ENCODE measurements at regions not wholly inside any gene's neighbourhood (a gene's known extent, or its start where the extent isn't known, plus 50 kb on each side); places are given as distances from the start of the nearest gene placed in this dataset.

DNA sequence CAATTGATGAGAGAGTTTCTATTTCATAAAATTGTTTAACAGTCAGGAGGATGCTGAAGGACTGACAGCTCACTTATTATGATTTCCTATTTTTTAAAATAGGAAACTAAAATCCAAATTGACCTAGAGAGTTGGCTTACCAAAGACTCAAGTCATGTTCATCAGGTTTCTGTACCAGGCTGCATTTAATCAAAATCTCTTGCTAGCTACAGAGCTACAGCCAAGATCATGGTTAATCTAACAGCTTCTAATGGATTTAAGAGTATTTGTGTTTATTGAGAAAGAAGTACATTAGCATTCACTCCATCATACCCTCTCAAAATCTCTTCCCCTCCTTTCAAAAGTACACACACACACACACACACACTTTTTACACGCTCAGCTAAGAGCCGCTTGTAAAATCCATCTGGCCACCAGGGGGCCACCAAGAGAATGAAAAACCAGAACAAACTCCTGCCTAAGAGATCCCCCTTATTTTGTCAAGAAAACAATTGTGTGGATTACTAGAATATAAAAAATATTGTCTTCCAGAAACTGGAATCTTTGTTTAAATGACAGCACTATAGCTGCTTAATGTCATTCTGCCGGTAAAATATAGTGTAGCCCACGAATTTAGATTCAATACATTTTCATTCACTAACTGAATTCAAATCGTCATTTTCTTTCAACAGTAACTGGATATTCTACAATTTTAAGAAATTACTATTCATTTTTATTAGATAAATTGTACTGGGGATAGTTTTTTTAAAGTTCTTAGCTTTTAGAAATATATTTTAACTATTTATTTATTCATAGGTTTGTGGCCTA is 334.0 kb downstream of the BTG1 start:
- Histone ChIP-seq H3K27me3 (ENCODE audit: control insufficient read depth, insufficient read depth, low read length) (no peaks in the 10 kb centered on the region), H3K4me3 (ENCODE audit: low read depth, low read length) (no peak overlapping the region), H3K36me3 (ENCODE audit: control insufficient read depth, insufficient read depth, low read length) (no peaks in the 10 kb centered on the region)
- TF ChIP-seq, protein P1, sequence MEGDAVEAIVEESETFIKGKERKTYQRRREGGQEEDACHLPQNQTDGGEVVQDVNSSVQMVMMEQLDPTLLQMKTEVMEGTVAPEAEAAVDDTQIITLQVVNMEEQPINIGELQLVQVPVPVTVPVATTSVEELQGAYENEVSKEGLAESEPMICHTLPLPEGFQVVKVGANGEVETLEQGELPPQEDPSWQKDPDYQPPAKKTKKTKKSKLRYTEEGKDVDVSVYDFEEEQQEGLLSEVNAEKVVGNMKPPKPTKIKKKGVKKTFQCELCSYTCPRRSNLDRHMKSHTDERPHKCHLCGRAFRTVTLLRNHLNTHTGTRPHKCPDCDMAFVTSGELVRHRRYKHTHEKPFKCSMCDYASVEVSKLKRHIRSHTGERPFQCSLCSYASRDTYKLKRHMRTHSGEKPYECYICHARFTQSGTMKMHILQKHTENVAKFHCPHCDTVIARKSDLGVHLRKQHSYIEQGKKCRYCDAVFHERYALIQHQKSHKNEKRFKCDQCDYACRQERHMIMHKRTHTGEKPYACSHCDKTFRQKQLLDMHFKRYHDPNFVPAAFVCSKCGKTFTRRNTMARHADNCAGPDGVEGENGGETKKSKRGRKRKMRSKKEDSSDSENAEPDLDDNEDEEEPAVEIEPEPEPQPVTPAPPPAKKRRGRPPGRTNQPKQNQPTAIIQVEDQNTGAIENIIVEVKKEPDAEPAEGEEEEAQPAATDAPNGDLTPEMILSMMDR (IDR thresholded peaks at IDR 0.05; ENCODE audit: insufficient read depth, low read length, severe bottlenecking): peak; percentile 67
- DNase-seq (ENCODE audit: low read depth) (peak; percentile 49), FAIRE-seq (no peak)

DNA sequence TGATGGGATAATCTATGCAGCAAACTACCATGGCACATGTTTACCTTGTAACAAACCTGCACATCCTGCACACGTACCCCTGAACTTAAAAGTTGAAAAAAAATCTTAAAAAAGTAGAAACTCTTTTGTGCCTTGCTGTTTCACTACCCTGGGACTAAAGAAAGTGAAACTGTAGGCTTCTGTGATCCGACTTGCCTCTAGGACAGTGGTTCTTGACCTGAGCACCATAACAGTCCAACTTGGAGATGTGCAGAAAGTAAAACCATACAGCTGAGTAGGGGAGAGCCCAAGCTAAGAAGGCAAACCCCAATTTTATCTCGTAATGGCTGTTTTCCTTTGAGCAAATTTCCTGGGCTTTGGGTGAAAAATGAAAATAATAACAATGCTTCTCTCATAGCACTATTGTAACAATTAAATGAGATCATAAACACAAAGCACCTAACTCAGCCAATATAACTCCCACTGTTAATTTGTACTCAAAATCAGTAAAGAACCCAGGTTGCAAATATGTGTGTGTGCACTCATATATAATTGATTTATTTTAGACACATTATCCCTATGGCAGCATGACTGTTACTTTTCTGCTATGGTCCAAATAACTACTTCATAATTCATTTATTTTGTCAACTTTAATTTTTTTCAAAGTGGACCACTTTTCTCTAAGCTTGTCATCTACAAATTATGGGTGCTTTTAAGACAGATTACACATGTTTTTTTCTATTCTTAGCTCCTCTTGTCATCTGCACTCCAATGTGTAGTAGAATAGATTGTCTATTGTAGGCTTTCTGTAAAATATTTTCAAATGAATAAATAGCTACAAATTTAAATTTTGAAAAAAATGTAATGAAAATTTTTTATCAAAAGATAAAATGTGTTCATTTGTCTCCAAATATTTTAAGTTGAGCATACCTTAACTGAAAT is 334.9 kb downstream of the BTG1 start:
- no peak for DNase-seq (ENCODE audit: low read depth)
- Histone ChIP-seq H3K27me3 (ENCODE audit: control insufficient read depth, insufficient read depth, low read length) (no peaks in the 10 kb centered on the region), H3K4me3 (ENCODE audit: low read depth, low read length) (no peak overlapping the region), H3K36me3 (ENCODE audit: control insufficient read depth, insufficient read depth, low read length) (no peaks in the 10 kb centered on the region)
- FAIRE-seq: no peak
- TF ChIP-seq, protein P1 (IDR thresholded peaks at IDR 0.05; ENCODE audit: insufficient read depth, low read length, severe bottlenecking): no peak

DNA sequence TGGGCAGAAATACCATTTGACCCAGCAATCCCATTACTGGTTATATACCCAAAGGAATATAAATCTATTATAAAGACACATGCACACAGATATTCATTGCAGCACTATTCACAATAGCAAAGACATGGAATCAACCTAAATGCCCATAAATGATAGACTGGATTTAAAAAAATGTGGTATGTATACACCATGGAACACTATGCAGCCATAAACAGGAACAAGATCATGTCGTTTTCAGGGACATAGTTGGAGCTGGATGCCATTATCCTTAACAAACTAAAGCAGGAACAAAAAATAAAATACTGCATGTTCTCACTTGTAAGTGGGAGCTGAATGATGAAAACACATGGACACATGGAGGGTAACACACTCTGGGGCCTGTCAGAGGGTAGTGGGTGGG is 335.6 kb downstream of the BTG1 start:
- no peak for DNase-seq (ENCODE audit: low read depth)
- Histone ChIP-seq H3K27me3 (ENCODE audit: control insufficient read depth, insufficient read depth, low read length) (no peaks in the 10 kb centered on the region), H3K36me3 (ENCODE audit: control insufficient read depth, insufficient read depth, low read length) (no peaks in the 10 kb centered on the region), H3K4me3 (ENCODE audit: low read depth, low read length) (no peak overlapping the region)
- FAIRE-seq: no peak
- TF ChIP-seq, protein P1 (IDR thresholded peaks at IDR 0.05; ENCODE audit: insufficient read depth, low read length, severe bottlenecking): no peak

DNA sequence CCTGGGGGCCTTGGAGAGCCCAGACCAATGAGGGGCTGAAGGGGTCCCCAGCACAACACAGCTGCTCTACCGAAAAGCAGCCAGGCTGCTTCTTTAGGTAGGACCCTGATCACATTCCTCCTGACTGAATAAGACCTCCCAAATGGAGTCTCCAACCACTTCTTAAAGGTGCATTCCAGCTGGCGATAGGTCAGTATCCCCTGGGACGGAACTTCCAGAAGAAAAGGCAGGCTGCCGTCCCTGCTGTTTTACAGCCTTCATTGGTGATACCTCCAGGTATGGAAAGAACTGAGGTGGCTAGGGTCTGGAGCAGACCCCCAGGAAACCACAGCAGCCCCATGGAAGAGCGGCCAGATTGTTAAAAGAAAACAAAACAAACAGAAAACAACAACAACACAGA is 340.6 kb downstream of the BTG1 start:
- H3K36me3 ChIP-seq (ENCODE audit: control insufficient read depth, insufficient read depth, low read length): no peaks in the 10 kb centered on the region
- TF ChIP-seq, protein P1 (IDR thresholded peaks at IDR 0.05; ENCODE audit: insufficient read depth, low read length, severe bottlenecking): no peak
- no peak for DNase-seq (ENCODE audit: low read depth)
- H3K27me3 ChIP-seq (ENCODE audit: control insufficient read depth, insufficient read depth, low read length): no peaks in the 10 kb centered on the region
- H3K4me3 ChIP-seq (ENCODE audit: low read depth, low read length): no peak overlapping the region
- no peak for FAIRE-seq

DNA sequence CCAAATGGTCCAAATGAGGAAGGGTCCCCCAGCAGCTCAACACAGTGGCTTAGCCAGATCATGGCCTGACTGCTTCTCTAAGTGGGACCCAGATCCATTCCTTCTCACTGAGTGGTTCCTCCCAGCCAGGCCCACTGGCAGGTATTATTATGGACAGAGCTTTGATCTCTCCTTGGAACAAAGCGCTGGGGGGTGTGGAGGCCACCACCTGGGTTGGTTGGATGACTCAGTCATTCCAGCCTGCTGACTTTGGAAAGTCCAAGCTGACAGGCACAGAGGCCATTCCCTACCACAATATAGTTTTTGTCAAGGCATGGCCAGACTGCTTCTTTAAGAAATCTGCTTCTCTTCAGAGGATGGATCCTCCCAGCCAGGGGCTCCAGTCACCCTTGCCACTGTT is 341.1 kb downstream of the BTG1 start:
- FAIRE-seq: no peak
- DNase-seq (ENCODE audit: low read depth): peak; percentile 37
- no peaks in the 10 kb centered on the region for H3K36me3 ChIP-seq (ENCODE audit: control insufficient read depth, insufficient read depth, low read length)

More for the DNA sequence above, 341.1 kb downstream of the BTG1 start:
- Histone ChIP-seq H3K4me3 (ENCODE audit: low read depth, low read length) (no peak overlapping the region), H3K27me3 (ENCODE audit: control insufficient read depth, insufficient read depth, low read length) (no peaks in the 10 kb centered on the region)
- TF ChIP-seq, protein P1 (IDR thresholded peaks at IDR 0.05; ENCODE audit: insufficient read depth, low read length, severe bottlenecking): no peak

Data from bronchial epithelial cell (primary cell).